GM12865 (cell line): ENCODE measurements at regions not wholly inside any gene's neighbourhood (a gene's known extent, or its start where the extent isn't known, plus 50 kb on each side); places are given as distances from the start of the nearest gene placed in this dataset.
"Not testable (repeated sequence)": the region's sequence is repeated elsewhere in the genome, so short reads cannot be mapped to it uniquely, and the experiment has no call there.

Experiments
- DNase-seq: peaks from one replicate; pipeline ENCODE4 v3.0.0; 2010; ENCODE audit warnings: low read depth
- H3K4me3 ChIP-seq: 2 replicates; pipeline ENCODE4 v1.5.1; 2011; ENCODE audit warnings: mild to moderate bottlenecking, low read depth, low read length, control low read depth

GRCh38 chr16:33583702-33584101 lies 124.3 kb downstream of the TP53TG3F start:
- DNase-seq, H3K4me3 ChIP-seq: not testable (repeated sequence)

GRCh38 chr16:33588589-33588988 lies 129.2 kb downstream of the TP53TG3F start:
- H3K4me3 ChIP-seq, DNase-seq: not testable (repeated sequence)

GRCh38 chr16:33593344-33593743 lies 133.9 kb downstream of the TP53TG3F start:
- not testable (repeated sequence) for H3K4me3 ChIP-seq, DNase-seq

GRCh38 chr16:33595074-33595473 lies 135.7 kb downstream of the TP53TG3F start:
- not testable (repeated sequence) for H3K4me3 ChIP-seq

GRCh38 chr16:33601029-33601428 lies 141.6 kb downstream of the TP53TG3F start:
- DNase-seq, H3K4me3 ChIP-seq: not testable (repeated sequence)

More at GRCh38 chr16:33595074-33595473, 135.7 kb downstream of the TP53TG3F start:
- DNase-seq, result not testable (repeated sequence)

GRCh38 chr16:33623535-33624077 lies 164.2 kb downstream of the TP53TG3F start:
- not testable (repeated sequence) for H3K4me3 ChIP-seq, DNase-seq

- H3K4me3 ChIP-seq, DNase-seq: not testable (repeated sequence)
These were observed 169.5 kb downstream of the TP53TG3F start for GRCh38 chr16:33628895-33629294.

GRCh38 chr16:33631713-33632112 lies 172.3 kb downstream of the TP53TG3F start:
- H3K4me3 ChIP-seq, result not testable (repeated sequence)

GRCh38 chr16:33634057-33634456 lies 174.6 kb downstream of the TP53TG3F start:
- not testable (repeated sequence) for DNase-seq, H3K4me3 ChIP-seq

More at GRCh38 chr16:33631713-33632112, 172.3 kb downstream of the TP53TG3F start:
- not testable (repeated sequence) for DNase-seq

- H3K4me3 ChIP-seq, DNase-seq: not testable (repeated sequence)
These were observed 177.3 kb downstream of the TP53TG3F start for GRCh38 chr16:33636760-33637159.

- peak; percentile 69 for DNase-seq
- not testable (repeated sequence) for H3K4me3 ChIP-seq
These were observed 183.9 kb downstream of the TP53TG3F start for GRCh38 chr16:33643270-33643669.

- H3K4me3 ChIP-seq, DNase-seq: not testable (repeated sequence)
These were observed 184.4 kb downstream of the TP53TG3F start for GRCh38 chr16:33643698-33644381.

- DNase-seq, H3K4me3 ChIP-seq: not testable (repeated sequence)
These were observed 187.0 kb downstream of the TP53TG3F start for GRCh38 chr16:33646386-33646785.

- not testable (repeated sequence) for H3K4me3 ChIP-seq, DNase-seq
These were observed 196.3 kb downstream of the TP53TG3F start for GRCh38 chr16:33655756-33656155.

- not testable (repeated sequence) for DNase-seq, H3K4me3 ChIP-seq
These were observed 197.0 kb downstream of the TP53TG3F start for GRCh38 chr16:33656394-33656793.

- H3K4me3 ChIP-seq, DNase-seq: not testable (repeated sequence)
These were observed 198.3 kb downstream of the TP53TG3F start for GRCh38 chr16:33657717-33658116.

- DNase-seq, H3K4me3 ChIP-seq: not testable (repeated sequence)
These were observed 221.4 kb downstream of the TP53TG3F start for GRCh38 chr16:33680791-33681190.

GRCh38 chr16:33700320-33700719 lies 240.9 kb downstream of the TP53TG3F start:
- DNase-seq, result not testable (repeated sequence)

GRCh38 chr16:33706845-33707590 lies 247.6 kb downstream of the TP53TG3F start:
- not testable (repeated sequence) for DNase-seq, H3K4me3 ChIP-seq

More at GRCh38 chr16:33700320-33700719, 240.9 kb downstream of the TP53TG3F start:
- H3K4me3 ChIP-seq, result not testable (repeated sequence)

GRCh38 chr16:33707591-33707934 lies 248.2 kb downstream of the TP53TG3F start:
- not testable (repeated sequence) for DNase-seq, H3K4me3 ChIP-seq
